ENCODE measurements at regions not wholly inside any gene's neighbourhood (a gene's known extent, or its start where the extent isn't known, plus 50 kb on each side); places are given as distances from the start of the nearest gene placed in this dataset.

- no peak for TF ChIP-seq POLR2A (IDR thresholded peaks at IDR 0.05; ENCODE audit: low read depth, low read length)
- DNase-seq (ENCODE audit: insufficient read length, low spot score): no peak
- no peak for FAIRE-seq
Observed at GRCh38 chr4:144202081-144202480, 61.6 kb upstream of the GYPA start.

GRCh38 chr4:144203155-144203554 lies 62.6 kb upstream of the GYPA start:
- no peak for TF ChIP-seq POLR2A (IDR thresholded peaks at IDR 0.05; ENCODE audit: low read depth, low read length)
- no peak for FAIRE-seq
- no peak for DNase-seq (ENCODE audit: insufficient read length, low spot score)

- no peak for TF ChIP-seq POLR2A (IDR thresholded peaks at IDR 0.05; ENCODE audit: low read depth, low read length)
- DNase-seq (ENCODE audit: insufficient read length, low spot score): no peak
- no peak for FAIRE-seq
Observed at GRCh38 chr4:144204431-144204830, 63.9 kb upstream of the GYPA start.

GRCh38 chr4:144206711-144207110 lies 66.2 kb upstream of the GYPA start:
- no peak for FAIRE-seq
- TF ChIP-seq POLR2A (IDR thresholded peaks at IDR 0.05; ENCODE audit: low read depth, low read length): no peak
- no peak for DNase-seq (ENCODE audit: insufficient read length, low spot score)

GRCh38 chr4:144208074-144208473 lies 67.6 kb upstream of the GYPA start:
- FAIRE-seq (no peak), DNase-seq (ENCODE audit: insufficient read length, low spot score) (no peak)
- no peak for TF ChIP-seq POLR2A (IDR thresholded peaks at IDR 0.05; ENCODE audit: low read depth, low read length)

- DNase-seq (ENCODE audit: insufficient read length, low spot score) (no peak), FAIRE-seq (no peak)
- no peak for TF ChIP-seq POLR2A (IDR thresholded peaks at IDR 0.05; ENCODE audit: low read depth, low read length)
Observed at GRCh38 chr4:144209491-144209890, 69.0 kb upstream of the GYPA start.

GRCh38 chr4:144213371-144213770 lies 72.9 kb upstream of the GYPA start:
- FAIRE-seq (no peak), DNase-seq (ENCODE audit: insufficient read length, low spot score) (no peak)
- no peak for TF ChIP-seq POLR2A (IDR thresholded peaks at IDR 0.05; ENCODE audit: low read depth, low read length)

GRCh38 chr4:144223149-144223548 lies 82.6 kb upstream of the GYPA start:
- DNase-seq (ENCODE audit: insufficient read length, low spot score) (no peak), FAIRE-seq (no peak)
- TF ChIP-seq POLR2A (IDR thresholded peaks at IDR 0.05; ENCODE audit: low read depth, low read length): no peak

GRCh38 chr4:144223661-144224060 lies 83.1 kb upstream of the GYPA start:
- DNase-seq (ENCODE audit: insufficient read length, low spot score): no peak
- no peak for TF ChIP-seq POLR2A (IDR thresholded peaks at IDR 0.05; ENCODE audit: low read depth, low read length)
- FAIRE-seq: no peak

GRCh38 chr4:144259285-144259684 lies 118.8 kb upstream of the GYPA start:
- DNase-seq (ENCODE audit: insufficient read length, low spot score) (no peak), FAIRE-seq (no peak)
- no peak for TF ChIP-seq POLR2A (IDR thresholded peaks at IDR 0.05; ENCODE audit: low read depth, low read length)

- FAIRE-seq (no peak), DNase-seq (ENCODE audit: insufficient read length, low spot score) (no peak)
- TF ChIP-seq POLR2A (IDR thresholded peaks at IDR 0.05; ENCODE audit: low read depth, low read length): no peak
Observed at GRCh38 chr4:144267084-144267483, 126.6 kb upstream of the GYPA start.

- FAIRE-seq (no peak), DNase-seq (ENCODE audit: insufficient read length, low spot score) (no peak)
- TF ChIP-seq POLR2A (IDR thresholded peaks at IDR 0.05; ENCODE audit: low read depth, low read length): no peak
Observed at GRCh38 chr4:144280688-144281087, 140.2 kb upstream of the GYPA start.

- no peak for TF ChIP-seq POLR2A (IDR thresholded peaks at IDR 0.05; ENCODE audit: low read depth, low read length)
- FAIRE-seq (no peak), DNase-seq (ENCODE audit: insufficient read length, low spot score) (no peak)
Observed at GRCh38 chr4:144283526-144283925, 143.0 kb upstream of the GYPA start.

GRCh38 chr4:144284026-144284425 lies 143.5 kb upstream of the GYPA start:
- no peak for FAIRE-seq
- DNase-seq (ENCODE audit: insufficient read length, low spot score): no peak
- no peak for TF ChIP-seq POLR2A (IDR thresholded peaks at IDR 0.05; ENCODE audit: low read depth, low read length)

- FAIRE-seq: no peak
- no peak for DNase-seq (ENCODE audit: insufficient read length, low spot score)
- TF ChIP-seq POLR2A (IDR thresholded peaks at IDR 0.05; ENCODE audit: low read depth, low read length): no peak
Observed at GRCh38 chr4:144288011-144288903, 147.7 kb upstream of the GYPA start.
